Stimulated activated CD4-positive, alpha-beta T cell treated with anti-CD3 and anti-CD28 coated beads, Interleukin-4, amount 100 ng/mL, for 1 hour (primary cell): ENCODE measurements at regions not wholly inside any gene's neighbourhood (a gene's known extent, or its start where the extent isn't known, plus 50 kb on each side); places are given as distances from the start of the nearest gene placed in this dataset.

ENCODE experiments used
- DNase-seq: peaks from one replicate; pipeline ENCODE4 v3.0.0-alpha.2; 2020

DNA sequence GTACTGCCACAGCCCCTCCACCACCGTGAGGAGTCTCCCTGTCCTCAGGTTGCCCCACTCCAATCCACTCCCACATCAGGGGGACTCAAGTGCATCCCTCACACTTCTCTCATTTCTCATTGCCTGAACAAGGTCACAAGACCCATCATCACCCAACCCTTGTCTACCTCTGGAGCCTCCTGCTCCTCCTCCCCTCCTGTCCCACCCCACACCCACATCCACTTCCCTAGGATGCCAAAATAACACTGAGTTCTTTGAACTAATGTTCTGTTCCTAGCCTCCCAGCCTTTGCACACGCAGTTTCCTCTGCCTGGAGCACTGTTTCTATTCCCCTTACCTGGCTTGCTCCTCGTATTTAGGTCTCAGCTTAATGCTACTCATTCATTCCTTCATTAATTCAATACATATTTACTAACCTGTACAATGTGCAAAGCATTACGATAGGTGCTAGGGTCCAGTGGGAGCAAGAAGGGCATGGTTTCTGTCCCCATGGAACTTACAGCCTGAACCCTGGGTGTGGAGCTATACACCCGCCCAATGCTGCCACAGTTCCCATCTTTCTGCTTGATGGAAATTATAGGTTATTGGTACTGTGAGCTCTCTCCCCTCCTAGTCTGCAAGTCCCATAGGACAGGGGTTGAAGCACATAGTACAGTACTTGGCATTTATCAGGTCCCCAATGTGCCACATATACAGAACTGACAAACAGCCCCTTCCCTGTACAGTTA is 96.1 kb upstream of the GRIK3 start:
- DNase-seq: no peak

- no peak for DNase-seq
Observed at GRCh38 chr1:37131281-37131680, 97.0 kb upstream of the GRIK3 start.

GRCh38 chr1:37133276-37134145 is 99.2 kb upstream of the GRIK3 start:
- no peak for DNase-seq

DNA sequence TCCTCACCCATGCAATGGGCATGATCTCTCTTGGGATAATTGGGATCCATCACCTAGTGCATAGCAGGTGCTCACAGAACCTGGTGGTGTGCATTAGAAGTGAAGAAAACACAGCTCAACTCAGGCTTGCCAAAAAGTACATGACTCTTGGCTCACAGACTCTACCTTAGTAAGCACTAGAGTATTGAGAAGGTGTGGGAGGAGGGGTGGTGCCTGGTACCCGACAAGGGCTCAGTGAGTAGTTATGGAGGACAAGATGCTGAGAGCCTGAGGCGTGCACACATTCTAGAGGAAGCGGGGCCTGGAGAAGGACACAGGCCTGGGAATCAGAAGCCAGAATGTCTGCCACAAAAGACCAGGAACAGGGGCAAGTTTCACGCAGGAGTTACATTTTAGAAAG is 100.3 kb upstream of the GRIK3 start:
- DNase-seq: no peak

- no peak for DNase-seq
Observed at GRCh38 chr1:37135032-37135431, 100.7 kb upstream of the GRIK3 start.

- DNase-seq: no peak
Observed at GRCh38 chr1:37137014-37137413, 102.7 kb upstream of the GRIK3 start.

GRCh38 chr1:37137601-37138000 is 103.3 kb upstream of the GRIK3 start:
- DNase-seq: no peak

DNA sequence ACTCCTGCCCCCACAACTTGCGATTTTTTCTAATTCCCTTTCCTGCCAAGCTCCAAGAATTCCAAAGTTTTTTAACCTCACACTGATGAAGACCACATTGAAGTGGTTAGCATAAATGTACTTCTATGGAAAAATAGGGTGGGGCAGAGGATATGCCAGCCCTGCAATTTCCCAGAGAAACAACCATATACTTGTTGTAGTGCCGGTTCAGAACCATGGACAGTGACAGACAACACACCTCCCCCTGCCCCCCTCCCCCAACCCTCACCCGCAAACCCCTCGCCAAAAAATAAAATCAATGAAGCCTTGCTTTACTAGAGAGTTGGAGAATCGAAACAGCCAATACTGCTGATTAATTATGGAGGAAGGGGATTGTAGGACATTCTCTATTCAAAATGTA is 109.5 kb upstream of the GRIK3 start:
- no peak for DNase-seq

GRCh38 chr1:37146071-37146470 is 111.8 kb upstream of the GRIK3 start:
- DNase-seq: no peak

DNA sequence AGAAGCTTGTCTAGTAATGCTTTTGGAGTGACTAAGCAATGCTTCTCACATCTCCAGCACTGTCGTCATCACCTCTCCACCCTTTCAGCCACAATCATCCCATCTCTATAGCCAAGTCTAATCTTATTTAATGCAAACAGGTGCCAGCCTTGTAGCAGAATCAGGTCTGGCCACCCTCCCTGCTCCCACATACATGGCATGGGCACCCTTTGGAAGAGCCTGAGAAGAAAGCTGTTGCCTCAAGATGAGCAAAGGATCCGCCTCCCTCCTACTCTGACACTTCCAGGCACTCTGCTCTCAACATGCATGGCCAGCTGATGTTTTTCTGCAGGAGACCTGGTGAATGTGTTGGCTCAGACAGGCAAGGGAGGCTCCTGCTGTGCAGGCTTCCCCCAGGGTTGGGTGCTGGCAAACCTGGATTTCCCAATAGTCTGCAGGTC is 113.1 kb upstream of the GRIK3 start:
- no peak for DNase-seq

GRCh38 chr1:37147906-37148305 is 113.6 kb upstream of the GRIK3 start:
- DNase-seq: no peak

DNA sequence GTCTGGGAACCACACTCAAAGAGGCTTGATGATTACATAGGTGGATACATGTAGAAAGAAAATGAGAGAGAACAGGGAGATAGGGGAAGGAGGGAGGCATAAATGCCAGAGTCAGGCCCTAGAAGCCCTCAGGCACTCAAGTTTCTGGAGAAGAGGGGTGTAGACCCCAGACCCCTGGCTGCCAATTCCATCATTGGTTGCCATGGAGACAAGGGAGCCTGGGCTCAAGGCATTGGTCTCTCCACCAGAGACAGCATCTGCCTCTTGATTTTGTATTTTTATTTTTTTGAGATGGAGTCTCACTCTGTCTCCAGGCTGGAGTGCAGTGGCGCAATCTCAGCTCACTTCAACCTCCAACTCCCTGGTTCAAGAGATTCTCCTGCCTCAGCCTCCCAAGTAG is 114.3 kb upstream of the GRIK3 start:
- no peak for DNase-seq

- no peak for DNase-seq
Observed at GRCh38 chr1:37149296-37149695, 115.0 kb upstream of the GRIK3 start.

- DNase-seq: no peak
Observed at GRCh38 chr1:37150986-37151385, 116.7 kb upstream of the GRIK3 start.

DNA sequence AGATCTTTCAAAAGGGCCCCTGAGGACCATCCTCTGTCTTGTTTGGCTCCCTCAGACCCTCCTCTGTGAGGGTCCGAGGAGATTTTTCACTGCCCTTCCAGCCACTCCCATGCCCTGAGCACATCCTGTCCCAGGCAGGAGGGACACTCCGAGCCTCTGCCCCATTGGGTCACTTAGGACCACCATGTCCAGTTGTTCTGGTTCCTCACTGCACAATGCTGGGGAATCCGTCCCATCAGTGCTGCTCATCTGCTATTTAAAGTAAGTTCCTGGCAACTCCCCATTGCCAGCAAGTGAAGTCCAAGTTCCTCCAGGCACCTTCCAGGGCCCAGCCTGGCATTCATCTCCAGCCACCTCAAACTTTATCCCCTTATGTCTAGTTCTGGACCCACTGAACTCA is 117.5 kb upstream of the GRIK3 start:
- DNase-seq: no peak

GRCh38 chr1:37152491-37152890 is 118.2 kb upstream of the GRIK3 start:
- DNase-seq: no peak

DNA sequence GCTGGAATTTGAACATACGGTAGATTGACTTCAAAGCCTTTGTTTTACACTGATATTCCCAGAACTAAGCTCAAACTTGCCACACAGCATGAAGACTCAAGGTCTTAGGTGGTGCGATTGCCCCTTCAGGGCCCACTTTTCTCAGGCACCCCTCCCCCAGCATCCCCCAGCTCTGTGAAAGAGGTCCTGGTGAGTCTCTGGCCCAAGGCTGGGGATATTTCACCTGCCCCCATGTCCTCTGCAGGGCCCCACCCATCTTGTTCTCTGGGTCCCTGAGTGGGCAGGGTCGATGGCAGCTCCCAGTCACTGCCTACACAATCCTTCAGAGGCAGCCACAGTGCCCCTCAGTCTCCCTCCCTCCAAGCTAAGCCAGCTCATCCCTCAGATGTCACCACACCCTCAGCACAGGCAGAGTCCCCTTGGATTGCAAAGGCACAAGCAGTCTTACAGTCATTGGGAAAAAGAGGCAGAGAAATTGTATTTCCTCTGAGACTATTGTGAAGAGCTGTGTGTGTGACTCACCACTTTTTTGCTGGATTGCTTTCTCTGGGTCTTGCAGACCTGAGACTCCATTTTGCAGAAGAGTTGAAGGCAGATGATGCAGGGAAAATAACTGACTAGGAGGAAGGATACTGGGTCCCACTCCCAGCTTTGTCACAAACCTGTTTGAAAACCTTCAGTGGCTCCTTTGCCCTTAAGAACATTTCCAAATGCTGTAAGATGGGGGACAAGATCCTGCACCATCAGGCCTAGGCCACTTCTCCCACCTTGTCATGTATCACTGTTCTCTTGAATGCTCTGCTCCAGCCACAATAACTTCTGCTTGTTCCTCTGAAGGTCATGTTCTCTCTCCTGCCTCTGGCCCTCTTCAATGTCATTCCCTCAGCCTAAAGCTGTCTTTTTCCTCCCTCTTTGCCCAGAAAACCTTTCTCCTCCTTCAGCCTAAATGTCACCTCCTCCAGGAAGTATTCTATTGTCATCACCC is 119.1 kb upstream of the GRIK3 start:
- no peak for DNase-seq

DNA sequence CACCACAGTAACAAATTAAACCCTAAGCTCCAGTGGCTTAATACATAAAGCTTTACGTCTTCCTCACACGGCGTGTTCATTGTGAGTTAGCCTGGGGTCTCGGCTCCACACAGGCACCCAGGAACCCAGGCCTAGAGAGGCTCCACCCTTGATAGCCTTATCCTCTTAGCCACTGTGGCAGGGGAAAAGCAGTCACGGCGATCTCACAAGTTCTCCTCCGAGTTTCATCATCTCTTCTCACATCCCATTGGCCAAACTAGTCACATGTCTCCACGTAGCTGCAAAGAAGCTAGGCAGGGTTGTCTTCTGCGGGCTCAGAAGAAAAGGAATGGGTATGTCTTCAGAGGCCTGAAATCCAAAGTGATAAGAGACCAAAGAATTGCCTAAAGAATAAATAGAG is 122.3 kb upstream of the GRIK3 start:
- no peak for DNase-seq

GRCh38 chr1:37157634-37158033 is 123.3 kb upstream of the GRIK3 start:
- no peak for DNase-seq

- no peak for DNase-seq
Observed at GRCh38 chr1:37158113-37158749, 123.9 kb upstream of the GRIK3 start.

DNA sequence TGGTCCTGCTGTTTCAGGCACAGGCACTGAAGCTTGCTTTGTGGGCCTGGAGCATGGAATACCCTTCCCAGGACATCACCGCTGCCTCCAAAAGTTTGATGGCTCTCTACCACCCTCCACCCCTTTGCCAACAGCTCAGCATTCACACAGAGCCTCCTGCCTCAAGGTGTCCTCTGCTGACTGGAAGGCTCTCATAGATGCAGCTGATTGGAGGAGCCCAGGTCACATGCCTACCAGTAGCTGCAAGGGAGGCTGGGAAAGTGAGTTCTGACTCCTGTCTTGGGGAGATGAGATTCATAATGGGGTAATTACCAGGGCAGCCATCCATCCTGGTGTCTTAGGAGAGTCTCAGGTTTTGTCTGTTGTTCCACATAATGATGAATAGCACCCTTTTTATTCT is 124.8 kb upstream of the GRIK3 start:
- no peak for DNase-seq

DNA sequence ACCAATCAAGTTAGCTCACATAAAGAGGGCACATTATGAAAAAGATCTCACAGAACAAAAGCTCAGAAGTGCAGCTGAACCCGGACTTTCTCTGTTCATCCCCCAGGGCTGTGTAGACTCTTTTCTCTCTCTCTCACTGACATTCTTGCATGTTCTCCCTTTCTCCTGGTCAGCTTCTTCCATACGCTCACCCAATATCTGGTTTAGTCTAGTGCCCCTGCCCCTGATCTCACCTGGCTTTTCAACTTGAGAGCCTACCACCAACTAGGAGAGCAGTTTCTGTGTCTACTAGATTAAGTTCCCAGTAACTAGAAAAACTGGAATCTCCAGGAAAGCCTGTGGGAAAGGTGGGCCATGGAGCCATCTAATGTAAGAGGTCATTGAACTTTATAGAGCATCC is 126.9 kb upstream of the GRIK3 start:
- DNase-seq: no peak

GRCh38 chr1:37162059-37162458 is 127.7 kb upstream of the GRIK3 start:
- no peak for DNase-seq
